Prostate gland (tissue), 2 donors: ENCODE measurements at regions not wholly inside any gene's neighbourhood (a gene's known extent, or its start where the extent isn't known, plus 50 kb on each side); places are given as distances from the start of the nearest gene placed in this dataset.

Source experiments
- CTCF ChIP-seq, 4 experiments: fragments of 200-600 bp in 2 of 4; fragments of 450-650 bp in 2 of 4; sonication (generic) in 2 of 4; IDR thresholded peaks; 1 replicate in 3 of 4; 2 replicates in 1 of 4; pipeline ENCODE4 v1.5.1; 2016 to 2019; ENCODE audit warnings: antibody characterized with exemption in 4 of 4, mild to moderate bottlenecking in 2 of 4, moderate library complexity in 2 of 4
- POLR2A ChIP-seq: fragments of 450-650 bp; IDR thresholded peaks from one replicate; pipeline ENCODE4 v1.6.1; 2016; ENCODE audit warnings: antibody characterized with exemption, mild to moderate bottlenecking
- POLR2AphosphoS5 ChIP-seq: sonication (generic); formaldehyde crosslinking; IDR thresholded peaks from one replicate; pipeline ENCODE4 v1.6.1; 2017; ENCODE audit warnings: antibody characterized with exemption

DNA sequence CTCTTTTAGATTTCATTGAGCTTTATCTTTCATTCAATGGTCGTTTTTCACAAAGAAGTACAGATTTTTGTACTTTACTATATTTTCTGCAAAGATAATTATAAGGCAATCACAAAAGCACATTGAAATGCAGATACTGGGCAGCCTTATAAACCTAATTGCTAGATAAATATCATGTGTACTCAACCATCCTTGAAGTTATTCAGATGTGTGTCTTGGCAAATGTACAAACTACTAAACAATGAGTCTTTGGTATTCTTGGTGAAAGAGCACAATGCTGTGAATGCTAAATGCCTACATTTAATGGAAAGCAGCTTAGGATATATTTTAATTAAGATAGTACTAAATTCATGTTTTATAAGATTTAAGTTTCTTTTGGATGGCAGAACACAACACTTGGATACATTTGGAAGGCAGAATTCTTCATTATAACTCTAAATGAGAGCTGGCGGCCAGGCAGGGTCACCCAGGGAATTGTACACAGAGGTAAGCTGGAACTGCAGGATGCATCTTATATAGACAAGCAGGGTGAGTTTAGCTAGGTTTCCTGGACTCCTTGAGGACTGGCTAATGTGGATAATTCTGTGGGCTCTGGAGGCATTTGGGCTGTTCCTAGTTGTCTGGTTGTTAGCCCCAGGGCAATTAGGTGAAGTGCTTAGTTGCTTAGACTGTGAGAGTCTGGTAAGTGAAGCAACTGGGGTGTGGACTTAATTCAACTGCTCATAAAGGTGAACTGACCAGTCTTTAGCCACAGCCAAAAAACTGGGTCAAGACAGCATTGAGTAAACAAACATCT is 286.6 kb downstream of the PCDH20 start:
- TF ChIP-seq CTCF (IDR thresholded peaks at IDR 0.05) (no peak), POLR2AphosphoS5 (no peak), POLR2A (no peak)
